NCI-H2107 (cell line): ENCODE measurements at regions not wholly inside any gene's neighbourhood (a gene's known extent, or its start where the extent isn't known, plus 50 kb on each side); places are given as distances from the start of the nearest gene placed in this dataset.
"Not testable (repeated sequence)": the region's sequence is repeated elsewhere in the genome, so short reads cannot be mapped to it uniquely, and the experiment has no call there.

Experiments used
- DNase-seq: peaks from one replicate; lab custom pipeline; 2025; lab: John Stamatoyannopoulos, UW

- not testable (repeated sequence) for DNase-seq
Measured at GRCh38 chr1:195847957-195848875, 760.0 kb downstream of the KCNT2 start.

- no peak for DNase-seq
Measured at GRCh38 chr1:195831789-195832188, 776.5 kb downstream of the KCNT2 start.

DNA sequence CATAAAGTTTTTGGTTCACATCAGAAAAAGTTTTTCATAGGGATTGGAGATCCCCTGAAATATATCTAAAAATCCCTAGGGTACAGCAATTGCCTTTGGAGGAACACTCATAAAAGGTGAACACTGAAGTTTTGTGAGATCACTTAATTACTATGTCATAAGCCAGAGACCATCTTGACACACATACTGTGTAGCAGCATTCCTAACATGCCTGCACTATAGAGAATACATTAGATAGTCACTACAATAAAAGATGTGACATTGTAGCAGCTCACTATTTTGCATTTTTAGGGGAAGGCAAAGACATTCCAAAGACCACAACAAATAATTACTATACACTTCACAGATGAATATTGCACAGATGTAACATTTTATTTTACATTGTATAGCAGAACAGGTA, 779.9 kb downstream of the KCNT2 start:
- no peak for DNase-seq

DNA sequence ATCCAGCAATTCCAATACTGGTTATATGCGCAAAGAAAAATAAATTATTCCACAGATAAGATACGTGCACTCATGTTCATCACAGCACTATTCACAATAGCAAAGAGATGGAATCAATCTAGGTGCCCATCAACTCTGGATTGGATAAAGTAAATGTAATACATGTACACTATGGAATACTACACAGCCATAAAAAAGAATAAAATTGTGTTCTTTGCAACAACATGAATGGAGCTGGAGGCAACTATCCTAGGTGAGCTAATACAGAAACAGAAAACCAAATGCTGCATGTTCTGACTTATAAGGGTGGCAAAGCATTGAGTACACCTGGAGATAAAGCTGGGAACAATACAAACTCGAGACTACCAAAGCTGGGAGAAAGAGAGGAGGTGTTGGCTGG, 787.3 kb downstream of the KCNT2 start:
- DNase-seq = no peak

DNA sequence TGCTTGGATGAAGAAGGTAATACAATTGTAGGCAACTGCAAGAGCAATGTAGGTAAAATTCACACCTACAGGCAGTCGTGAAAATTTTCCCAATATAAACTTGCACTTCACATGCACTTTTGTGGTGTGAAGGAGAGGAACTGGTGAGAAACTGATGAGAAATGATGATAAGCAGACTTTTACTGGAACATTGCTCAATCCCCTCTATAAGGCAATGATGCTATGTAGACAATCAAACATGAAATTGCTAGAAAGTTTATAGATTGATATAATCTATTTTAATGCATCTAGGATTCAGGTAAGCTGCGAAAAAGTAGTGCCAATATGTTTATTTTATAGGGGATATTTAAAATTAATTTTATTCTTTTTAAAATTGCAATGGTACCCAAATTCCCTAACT, 802.2 kb downstream of the KCNT2 start:
- no peak for DNase-seq

GRCh38 chr1:195804547-195804946, 803.7 kb downstream of the KCNT2 start:
- no peak for DNase-seq

DNA sequence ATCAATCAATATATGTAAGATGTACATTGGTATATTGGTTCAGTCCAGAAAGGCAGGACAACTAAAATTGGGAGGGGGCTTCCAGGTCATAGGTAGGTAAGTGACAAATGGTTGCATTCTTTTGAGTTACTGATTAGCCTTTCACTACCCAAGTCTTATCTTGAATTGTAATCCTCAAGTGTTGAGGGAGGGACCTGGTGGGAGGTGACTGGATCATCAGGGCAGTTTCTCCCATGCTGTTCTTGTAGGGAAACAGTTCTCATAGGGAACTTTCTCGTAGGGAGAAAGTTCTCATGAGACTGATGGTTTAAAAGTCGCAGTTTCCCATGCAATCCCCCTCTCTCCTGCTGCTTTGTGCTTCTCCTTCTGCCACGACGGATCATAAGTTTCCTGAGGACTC, 809.2 kb downstream of the KCNT2 start:
- DNase-seq = no peak

GRCh38 chr1:195794225-195794624, 814.0 kb downstream of the KCNT2 start:
- DNase-seq = no peak

DNA sequence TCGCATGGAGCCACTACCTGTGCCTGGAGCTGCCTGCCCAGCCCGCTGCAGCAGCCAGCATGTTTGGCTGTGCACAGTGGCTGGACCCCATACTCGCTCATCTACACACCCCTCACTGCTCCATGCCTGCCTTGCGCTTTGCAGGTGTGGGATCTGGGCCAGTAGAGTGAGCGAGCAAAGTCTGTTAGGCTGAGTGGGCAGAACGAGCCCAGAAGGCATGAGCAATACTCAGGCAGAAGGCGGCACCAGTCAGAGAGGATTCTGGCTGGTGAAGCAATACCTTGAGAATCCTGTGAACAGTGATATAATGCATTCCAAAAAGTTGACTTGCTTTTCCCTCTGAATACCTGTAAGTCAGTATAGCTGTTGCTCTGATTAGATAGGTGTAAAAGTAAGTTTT, 816.4 kb downstream of the KCNT2 start:
- no peak for DNase-seq

DNA sequence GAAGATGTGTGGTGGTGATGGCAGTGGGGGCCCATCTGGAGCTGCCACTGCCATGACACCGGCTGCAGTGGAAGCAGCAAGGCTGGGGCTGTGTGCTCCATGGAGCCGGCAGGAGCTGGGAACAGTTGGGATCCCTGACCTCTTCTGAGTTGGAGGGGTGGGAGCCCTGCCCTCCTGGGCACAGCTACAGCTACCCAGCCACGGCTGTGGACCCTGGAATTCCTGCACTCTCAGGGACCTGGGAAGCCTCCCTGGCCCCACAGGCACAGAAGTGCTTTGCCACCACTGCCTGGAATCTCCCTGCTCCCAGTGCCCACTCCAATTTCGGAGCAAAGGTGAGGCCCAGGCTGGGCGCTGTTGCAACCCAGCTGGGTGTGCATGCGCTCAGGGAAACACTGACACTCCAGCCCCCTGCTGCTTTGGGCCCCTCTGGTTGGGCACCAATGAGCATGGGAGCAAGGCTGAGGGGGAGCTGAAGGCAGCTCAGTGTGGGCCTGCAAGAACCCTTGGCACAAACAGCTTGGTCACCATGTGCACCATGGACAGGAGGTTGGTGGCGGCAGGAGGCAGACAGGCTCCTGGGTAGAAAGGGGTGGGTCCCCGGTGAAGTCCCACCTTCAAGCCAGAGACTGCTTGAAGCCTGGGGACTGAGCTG, 817.6 kb downstream of the KCNT2 start:
- no peak for DNase-seq

DNA sequence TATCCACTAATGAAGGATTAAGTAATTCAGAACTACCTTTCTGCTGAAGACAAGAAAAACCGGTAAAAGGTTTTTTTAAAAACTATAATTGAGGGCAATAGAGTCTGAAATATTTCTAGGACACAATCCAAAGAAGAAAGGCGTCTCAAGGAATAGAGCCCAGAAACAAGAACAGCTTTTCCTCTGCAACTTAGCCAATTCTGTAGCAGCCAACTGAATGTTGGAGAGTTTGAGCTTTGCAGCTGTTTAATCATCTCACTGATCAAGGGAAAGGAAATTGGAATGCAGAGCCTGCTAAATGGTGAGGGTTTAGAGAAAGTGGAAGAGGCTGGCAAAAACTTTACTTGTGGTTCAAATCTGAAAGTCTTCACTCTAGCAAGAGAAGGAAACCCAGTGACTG, 818.9 kb downstream of the KCNT2 start:
- DNase-seq = no peak

DNA sequence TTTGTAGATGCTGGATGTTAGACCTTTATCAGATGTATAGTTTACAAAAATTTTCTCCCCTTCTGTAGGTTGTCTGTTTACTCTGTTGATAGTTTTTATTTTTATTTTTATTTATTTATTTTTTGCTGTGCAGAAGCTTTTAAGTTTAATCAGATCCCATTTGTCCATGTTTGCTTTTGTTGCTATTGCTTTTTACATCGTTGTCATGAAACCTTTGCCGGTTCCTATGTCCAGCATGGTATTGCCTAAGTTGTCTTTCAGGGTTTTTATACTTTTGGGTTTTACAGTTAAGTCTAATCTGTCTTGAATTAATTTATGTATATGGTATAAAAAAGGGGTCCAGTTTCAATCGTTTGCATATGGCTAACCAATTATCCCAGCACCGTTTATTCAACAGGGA, 819.5 kb downstream of the KCNT2 start:
- no peak for DNase-seq

GRCh38 chr1:195785830-195786229, 822.4 kb downstream of the KCNT2 start:
- no peak for DNase-seq

DNA sequence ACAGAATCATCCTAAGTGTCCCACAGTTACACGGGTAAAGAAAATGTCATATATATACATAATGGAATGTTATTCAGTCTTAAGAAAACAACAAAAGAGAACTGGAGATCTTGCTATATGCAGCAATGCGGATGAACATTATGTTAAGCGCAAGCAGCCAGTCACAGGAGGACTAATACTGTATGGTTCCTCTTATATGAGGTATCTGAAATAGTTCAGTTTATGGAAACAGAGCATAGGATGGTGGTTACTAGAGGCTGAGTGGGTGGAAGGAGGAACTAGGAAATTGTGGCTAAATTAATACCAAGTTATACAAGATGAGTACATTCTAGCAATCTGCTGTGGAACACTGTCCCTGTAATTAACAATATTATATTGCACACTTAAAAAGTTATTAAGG, 834.3 kb downstream of the KCNT2 start:
- DNase-seq = no peak

DNA sequence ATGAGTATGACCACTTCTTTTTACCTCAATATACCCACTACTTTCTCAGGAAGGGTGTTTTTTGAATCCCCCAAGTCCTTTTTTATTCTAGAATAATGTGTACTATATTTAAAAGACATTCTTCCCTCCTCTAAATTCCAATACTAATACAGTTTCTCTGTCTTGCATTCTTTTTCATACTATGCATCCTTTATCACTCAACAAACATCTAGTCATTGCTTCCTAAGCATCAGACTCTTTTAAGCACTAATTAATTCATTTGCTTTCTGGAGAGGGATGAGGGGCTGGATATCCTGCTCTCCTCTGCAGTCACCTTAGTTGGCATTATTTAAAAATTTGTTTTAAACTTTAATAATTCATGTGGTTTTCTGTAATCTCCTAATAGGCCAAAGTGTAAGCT, 838.8 kb downstream of the KCNT2 start:
- no peak for DNase-seq

DNA sequence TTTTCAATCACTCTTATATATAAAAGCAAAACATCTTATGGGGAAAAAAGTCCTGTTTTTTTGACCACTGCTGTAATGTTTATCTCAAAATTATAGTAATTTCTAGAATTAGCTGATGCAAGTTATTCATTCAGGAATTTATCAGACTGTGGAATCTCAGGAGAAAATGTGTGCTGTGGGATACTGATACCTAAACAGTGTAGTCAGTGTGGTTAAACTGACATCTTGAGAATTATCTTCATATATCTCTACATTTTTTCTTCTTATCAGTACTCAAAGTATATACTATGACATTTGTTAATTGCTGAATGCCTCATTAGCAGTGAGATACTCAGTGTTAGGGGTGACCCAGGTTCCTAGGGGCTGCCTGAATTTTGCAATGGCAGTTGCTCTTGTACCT, 839.3 kb downstream of the KCNT2 start:
- no peak for DNase-seq

DNA sequence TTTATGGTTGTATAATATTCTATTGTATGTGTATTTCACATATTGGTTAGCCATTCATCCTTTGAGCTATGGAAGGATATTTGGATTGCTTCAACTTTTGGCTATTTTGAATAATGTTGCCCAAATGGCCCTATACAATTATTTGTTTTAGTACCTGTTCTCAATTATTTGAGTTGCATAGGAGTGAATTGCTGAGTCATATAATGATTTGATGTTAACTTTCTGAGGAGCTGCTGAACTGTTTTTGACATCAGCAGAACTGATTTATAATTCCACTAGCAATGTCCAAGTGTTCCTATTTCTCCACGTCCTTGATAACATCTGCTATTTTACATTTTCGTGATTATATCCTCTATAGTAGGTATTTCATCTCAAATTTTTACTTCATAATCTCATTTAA, 839.9 kb downstream of the KCNT2 start:
- no peak for DNase-seq

DNA sequence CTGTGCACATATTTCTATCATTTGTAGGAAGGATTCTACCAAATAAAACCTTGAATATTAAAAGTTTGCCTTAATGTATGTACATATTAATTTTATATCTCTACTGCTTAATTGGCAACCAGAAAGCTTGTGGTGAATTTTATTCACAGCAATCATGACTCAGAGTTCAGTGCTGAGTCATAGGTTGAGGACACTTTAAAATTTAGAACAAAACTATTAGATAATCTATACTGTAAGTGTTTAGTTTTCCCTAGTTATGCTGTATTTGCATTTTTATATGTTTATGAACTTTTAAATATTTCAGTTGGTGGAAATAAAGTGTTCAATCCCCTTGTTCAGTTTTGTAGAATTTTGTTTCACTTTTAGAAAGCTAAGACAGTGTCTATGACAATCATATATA, 841.5 kb downstream of the KCNT2 start:
- no peak for DNase-seq

DNA sequence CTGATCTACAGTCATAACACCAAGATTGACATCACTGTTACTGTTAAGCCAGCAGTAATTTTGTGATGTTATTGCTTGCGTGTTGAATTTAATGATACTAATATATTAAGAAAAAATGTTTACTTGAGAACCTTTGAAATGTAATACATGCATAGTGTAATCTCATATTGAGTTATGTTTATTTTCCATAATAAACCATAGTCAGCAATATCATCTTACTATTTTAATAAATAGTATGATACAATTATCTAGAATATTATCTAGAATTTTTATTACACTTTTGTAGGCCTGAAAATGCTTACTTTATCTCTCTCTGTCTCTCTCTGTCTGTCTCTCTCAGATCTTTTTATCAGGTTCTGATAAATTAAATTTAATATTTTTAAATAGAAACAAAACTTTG, 843.1 kb downstream of the KCNT2 start:
- DNase-seq = no peak

GRCh38 chr1:195763907-195764374, 844.3 kb downstream of the KCNT2 start:
- no peak for DNase-seq

GRCh38 chr1:195763146-195763906, 844.9 kb downstream of the KCNT2 start:
- DNase-seq = no peak

- no peak for DNase-seq
Measured at GRCh38 chr1:195761104-195761503, 847.1 kb downstream of the KCNT2 start.

GRCh38 chr1:195756109-195756508, 852.1 kb downstream of the KCNT2 start:
- no peak for DNase-seq
